Prostate gland (tissue), 2 donors: ENCODE measurements at regions not wholly inside any gene's neighbourhood (a gene's known extent, or its start where the extent isn't known, plus 50 kb on each side); places are given as distances from the start of the nearest gene placed in this dataset.

Experiments
- DNase-seq: peaks from one replicate; pipeline ENCODE4 v3.0.0-alpha.2; 2019; ENCODE audit warnings: low spot score
- H3K27ac ChIP-seq, 2 donors: fragments of 200-600 bp; sonication (generic); 2 replicates each; pipeline ENCODE4 v1.5.1; 2017 to 2019
- H3K27me3 ChIP-seq: fragments of 200-600 bp; sonication (generic); replicated peaks from 2 replicates; pipeline ENCODE4 v1.5.1; 2019; ENCODE audit not compliant: insufficient read depth
- H3K36me3 ChIP-seq, 2 donors: fragments of 200-600 bp; sonication (generic); 1 replicate in 1 of 2; 2 replicates in 1 of 2; pipeline versions ENCODE4 v1.5.1 to v1.8.1; 2017 to 2019
- H3K4me1 ChIP-seq: fragments of 200-600 bp; sonication (generic); replicated peaks from 2 replicates; pipeline ENCODE4 v1.5.1; 2019
- H3K4me3 ChIP-seq, 2 donors: fragments of 200-600 bp; sonication (generic); 2 replicates each; pipeline ENCODE4 v1.5.1; 2017 to 2019
- H3K9me3 ChIP-seq: fragments of 200-600 bp; sonication (generic); 2 replicates; pipeline ENCODE4 v1.5.1; 2017
- CTCF ChIP-seq, 4 experiments: fragments of 200-600 bp in 2 of 4; fragments of 450-650 bp in 2 of 4; sonication (generic) in 2 of 4; IDR thresholded peaks; 1 replicate in 3 of 4; 2 replicates in 1 of 4; pipeline ENCODE4 v1.5.1; 2016 to 2019; ENCODE audit warnings: antibody characterized with exemption in 4 of 4, mild to moderate bottlenecking in 2 of 4, moderate library complexity in 2 of 4
- POLR2A ChIP-seq: fragments of 450-650 bp; IDR thresholded peaks from one replicate; pipeline ENCODE4 v1.6.1; 2016; ENCODE audit warnings: antibody characterized with exemption, mild to moderate bottlenecking
- POLR2AphosphoS5 ChIP-seq: sonication (generic); formaldehyde crosslinking; IDR thresholded peaks from one replicate; pipeline ENCODE4 v1.6.1; 2017; ENCODE audit warnings: antibody characterized with exemption
- WGBS: methylation state at CpG from one replicate; pipeline ENCODE4 v1.1.5; 2018; 5-methylcytosine and 5-hydroxymethylcytosine counted together
- intact Hi-C: fragments of 100-400 bp; cut with DNase I; formaldehyde crosslinking; loops from one replicate; pipeline ENCODE4 v1.14.2; 2022

GRCh38 chr16:9275816-9276354, 184.4 kb downstream of the HAPSTR1 start:
- no peaks in the 10 kb centered on the region for H3K27me3 ChIP-seq
- no peaks in the 10 kb centered on the region for H3K36me3 ChIP-seq
- intact Hi-C loops, result no loop called here
- no peak overlapping the region for H3K4me3 ChIP-seq
- no peak overlapping the region for H3K27ac ChIP-seq
- no peaks in the 10 kb centered on the region for H3K9me3 ChIP-seq
- DNase-seq, result no peak
- TF ChIP-seq POLR2AphosphoS5 (no peak), CTCF (IDR thresholded peaks at IDR 0.05) (no peak), POLR2A (no peak)
- H3K4me1 ChIP-seq, result no peaks in the 10 kb centered on the region
- 30% methylated on average over 4 of the region's 4 CpGs for WGBS

GRCh38 chr16:9279291-9280068, 188.0 kb downstream of the HAPSTR1 start:
- no peak overlapping the region for H3K4me3 ChIP-seq
- no peaks in the 10 kb centered on the region for H3K27me3 ChIP-seq
- H3K4me1 ChIP-seq, result no peaks in the 10 kb centered on the region
- no peak for DNase-seq
- H3K27ac ChIP-seq, result no peak overlapping the region
- WGBS, result 81% methylated on average over 5 of the region's 5 CpGs
- no peaks in the 10 kb centered on the region for H3K36me3 ChIP-seq
- intact Hi-C loops, result no loop called here
- no peaks in the 10 kb centered on the region for H3K9me3 ChIP-seq
- TF ChIP-seq CTCF (IDR thresholded peaks at IDR 0.05) (no peak), POLR2A (no peak), POLR2AphosphoS5 (no peak)

GRCh38 chr16:9280069-9280466, 188.6 kb downstream of the HAPSTR1 start:
- H3K36me3 ChIP-seq, result no peaks in the 10 kb centered on the region
- DNase-seq, result no peak
- no peak for TF ChIP-seq CTCF (IDR thresholded peaks at IDR 0.05)
- TF ChIP-seq POLR2AphosphoS5, result no peak
- TF ChIP-seq POLR2A, result no peak
- no peaks in the 10 kb centered on the region for H3K27me3 ChIP-seq
- H3K27ac ChIP-seq, result no peak overlapping the region
- intact Hi-C loops, result no loop called here
- H3K4me3 ChIP-seq, result no peak overlapping the region
- no peaks in the 10 kb centered on the region for H3K9me3 ChIP-seq
- 81% methylated on average over 3 of the region's 3 CpGs for WGBS
- H3K4me1 ChIP-seq, result no peaks in the 10 kb centered on the region

GRCh38 chr16:9286930-9287329, 195.5 kb downstream of the HAPSTR1 start:
- Histone ChIP-seq H3K27ac (no peak overlapping the region), H3K9me3 (no peaks in the 10 kb centered on the region), H3K4me1 (no peaks in the 10 kb centered on the region), H3K4me3 (no peak overlapping the region), H3K27me3 (no peaks in the 10 kb centered on the region), H3K36me3 (no peaks in the 10 kb centered on the region)
- TF ChIP-seq CTCF (IDR thresholded peaks at IDR 0.05) (no peak), POLR2A (no peak), POLR2AphosphoS5 (no peak)
- WGBS, result 53% methylated on average over 3 of the region's 3 CpGs
- intact Hi-C loops, result no loop called here
- DNase-seq, result no peak

GRCh38 chr16:9296271-9296590, 204.8 kb downstream of the HAPSTR1 start:
- H3K36me3 ChIP-seq, result no peaks in the 10 kb centered on the region
- intact Hi-C loops, result loop anchor here (5.0 kb wide), 1 partner anchor 886 kb away; the partner anchor contains the start of gene GRIN2A
- H3K27ac ChIP-seq, result no peak overlapping the region
- no peaks in the 10 kb centered on the region for H3K9me3 ChIP-seq
- TF ChIP-seq CTCF (IDR thresholded peaks at IDR 0.05) (no peak), POLR2AphosphoS5 (no peak), POLR2A (no peak)
- H3K27me3 ChIP-seq, result no peaks in the 10 kb centered on the region
- 25% methylated on average over 2 of the region's 2 CpGs for WGBS
- DNase-seq, result no peak
- H3K4me1 ChIP-seq, result no peaks in the 10 kb centered on the region
- H3K4me3 ChIP-seq, result no peak overlapping the region
